GM23338 (cell line): ENCODE measurements at regions not wholly inside any gene's neighbourhood (a gene's known extent, or its start where the extent isn't known, plus 50 kb on each side); places are given as distances from the start of the nearest gene placed in this dataset.

ENCODE experiments used
- ATAC-seq: fragments of 200-7000 bp; cut with Tn5 transposase; 3 replicates; pipeline ENCODE4 v1.9.1; 2020
- DNase-seq: peaks from one replicate; pipeline ENCODE4 v3.0.0-alpha.2; 2015; ENCODE audit warnings: low spot score
- H2AFZ ChIP-seq: fragments of 200-600 bp; sonication (generic); 2 replicates; pipeline ENCODE4 v1.8.0; 2016; ENCODE audit warnings: antibody characterized with exemption, mild to moderate bottlenecking, moderate library complexity
- H3F3A ChIP-seq: fragments of 200-600 bp; sonication (generic); replicated peaks from 2 replicates; pipeline ENCODE4 v1.8.0; 2017; ENCODE audit warnings: antibody characterized with exemption, mixed run types, low read depth
- H3K27ac ChIP-seq: fragments of 200-600 bp; sonication (generic); 2 replicates; pipeline ENCODE4 v1.6.1; 2016; ENCODE audit warnings: low read depth
- H3K27me3 ChIP-seq: fragments of 200-600 bp; sonication (generic); 2 replicates; pipeline ENCODE4 v1.8.0; 2016; ENCODE audit warnings: mild to moderate bottlenecking, mixed run types, moderate library complexity; ENCODE audit not compliant: insufficient read depth
- H3K36me3 ChIP-seq: fragments of 200-600 bp; sonication (generic); 2 replicates; pipeline ENCODE4 v1.8.0; 2016; ENCODE audit warnings: mild to moderate bottlenecking; ENCODE audit not compliant: insufficient read depth
- H3K4me1 ChIP-seq: fragments of 200-600 bp; sonication (generic); 2 replicates; pipeline ENCODE4 v1.8.0; 2016; ENCODE audit warnings: mild to moderate bottlenecking, moderate library complexity; ENCODE audit not compliant: insufficient read depth
- H3K4me2 ChIP-seq: fragments of 200-600 bp; sonication (generic); 2 replicates; pipeline ENCODE4 v1.7.1; 2017; ENCODE audit warnings: mixed run types
- H3K4me3 ChIP-seq: fragments of 200-600 bp; sonication (generic); 2 replicates; pipeline ENCODE4 v1.6.1; 2016; ENCODE audit warnings: mixed run types
- H3K79me2 ChIP-seq: fragments of 200-600 bp; sonication (generic); replicated peaks from 2 replicates; pipeline ENCODE4 v1.8.0; 2017; ENCODE audit warnings: mild to moderate bottlenecking; ENCODE audit not compliant: insufficient read depth
- H3K9me2 ChIP-seq: fragments of 200-600 bp; sonication (generic); 2 replicates; pipeline ENCODE4 v1.8.0; 2017; ENCODE audit not compliant: insufficient read depth
- H4K20me1 ChIP-seq: fragments of 200-600 bp; sonication (generic); replicated peaks from 2 replicates; pipeline ENCODE4 v1.8.0; 2017; ENCODE audit warnings: mild to moderate bottlenecking; ENCODE audit not compliant: insufficient read depth
- H3K27ac Mint-ChIP-seq: 2 replicates; pipeline ENCODE4 v1.8.0; 2020; ENCODE audit warnings: inconsistent platforms, mild to moderate bottlenecking, moderate library complexity, mixed read lengths
- H3K27me3 Mint-ChIP-seq: 3 replicates; pipeline ENCODE4 v1.8.0; 2022; ENCODE audit warnings: low read depth, mild to moderate bottlenecking, moderate library complexity, mixed read lengths, inconsistent platforms; ENCODE audit not compliant: insufficient read depth, poor library complexity
- H3K36me3 Mint-ChIP-seq: 3 replicates; pipeline ENCODE4 v1.8.0; 2021; ENCODE audit warnings: low read depth, mild to moderate bottlenecking, inconsistent platforms, moderate library complexity, mixed read lengths
- H3K4me1 Mint-ChIP-seq: 3 replicates; pipeline ENCODE4 v1.8.0; 2020; ENCODE audit warnings: mild to moderate bottlenecking, inconsistent platforms, mixed read lengths
- H3K4me3 Mint-ChIP-seq: 3 replicates; pipeline ENCODE4 v1.8.0; 2021; ENCODE audit warnings: moderate library complexity, mild to moderate bottlenecking, inconsistent platforms, mixed read lengths
- H3K9me3 Mint-ChIP-seq: 3 replicates; pipeline ENCODE4 v1.8.0; 2020; ENCODE audit warnings: moderate library complexity, mild to moderate bottlenecking, inconsistent platforms, mixed read lengths
- CREB1 ChIP-seq: fragments of 250-450 bp; sonication (Bioruptor Pico); IDR thresholded peaks from 2 replicates; pipeline ENCODE4 v1.5.0; 2020; ENCODE audit warnings: low read depth, mild to moderate bottlenecking, moderate library complexity
- CTCF ChIP-seq, 2 experiments: fragments of 200-600 bp in 1 of 2; sonication (generic) in 1 of 2; conservative IDR thresholded peaks; 2 replicates each; pipeline versions ENCODE4 v1.5.1 to v1.6.1; 2016 to 2017; ENCODE audit warnings: antibody characterized with exemption in 2 of 2, low read depth in 2 of 2, mild to moderate bottlenecking in 2 of 2, moderate library complexity in 1 of 2
- ETS1 ChIP-seq: IDR thresholded peaks from 2 replicates; pipeline ENCODE4 v1.6.1; 2016; ENCODE audit warnings: antibody characterized with exemption
- EZH2 ChIP-seq: fragments of 200-600 bp; sonication (generic); IDR thresholded peaks from one replicate; pipeline ENCODE4 v1.8.0; 2017; ENCODE audit warnings: antibody characterized with exemption, mild to moderate bottlenecking, low read depth; ENCODE audit not compliant: unreplicated experiment
- EZH2phosphoT487 ChIP-seq: fragments of 200-600 bp; sonication (generic); IDR thresholded peaks from one replicate; pipeline ENCODE4 v1.8.1; 2018; ENCODE audit warnings: antibody characterized with exemption; ENCODE audit not compliant: unreplicated experiment
- JUNB ChIP-seq: IDR thresholded peaks from one replicate; pipeline ENCODE4 v1.6.1; 2016; ENCODE audit warnings: antibody characterized with exemption; ENCODE audit not compliant: unreplicated experiment
- NANOG ChIP-seq: IDR thresholded peaks from 2 replicates; pipeline ENCODE4 v1.6.1; 2016; ENCODE audit warnings: antibody characterized with exemption, borderline replicate concordance
- POLR2AphosphoS5 ChIP-seq: IDR thresholded peaks from 2 replicates; pipeline ENCODE4 v1.6.1; 2016; ENCODE audit warnings: antibody characterized with exemption, low read depth
- REST ChIP-seq: IDR thresholded peaks from one replicate; pipeline ENCODE4 v1.6.1; 2018; ENCODE audit warnings: antibody characterized with exemption; ENCODE audit not compliant: unreplicated experiment
- STAT1 ChIP-seq: IDR thresholded peaks from one replicate; pipeline ENCODE4 v1.6.1; 2016; ENCODE audit warnings: antibody characterized with exemption; ENCODE audit not compliant: unreplicated experiment
- ZNF114 ChIP-seq: fragments of 250-450 bp; sonication (Bioruptor Pico); IDR thresholded peaks from 2 replicates; pipeline ENCODE4 v1.5.0; 2020; ENCODE audit warnings: mild to moderate bottlenecking, moderate library complexity
- ZNF331 ChIP-seq: fragments of 250-450 bp; sonication (Bioruptor Pico); IDR thresholded peaks from 2 replicates; pipeline ENCODE4 v1.5.0; 2020; ENCODE audit warnings: low read depth, mild to moderate bottlenecking, moderate library complexity
- ZNF462 ChIP-seq: fragments of 250-450 bp; sonication (Bioruptor Pico); IDR thresholded peaks from 2 replicates; pipeline ENCODE4 v1.5.0; 2020; ENCODE audit warnings: mild to moderate bottlenecking, moderate library complexity

GRCh38 chr5:106392766-106393165 lies 1278.0 kb downstream of the EFNA5 start:
- no peak overlapping the region for H3K4me3 ChIP-seq
- Mint-ChIP-seq H3K4me1 (peaks cover 3% of the 10 kb centered on the region; the same call in 1 of the 3 replicates), H3K27ac (no peak overlapping the region), H3K36me3 (no peaks in the 10 kb centered on the region), H3K4me3 (no peak overlapping the region), H3K9me3 (no peaks in the 10 kb centered on the region), H3K27me3 (no peaks in the 10 kb centered on the region)
- no peaks in the 10 kb centered on the region for H3K36me3 ChIP-seq
- H3F3A ChIP-seq: no peaks in the 10 kb centered on the region
- no peaks in the 10 kb centered on the region for H3K9me2 ChIP-seq
- H2AFZ ChIP-seq: no peak overlapping the region; the same call in 1 of the 2 replicates
- H4K20me1 ChIP-seq: no peaks in the 10 kb centered on the region
- H3K27ac ChIP-seq: no peak overlapping the region
- DNase-seq (no peak), ATAC-seq (no peak)
- TF ChIP-seq ZNF331 (no peak), ETS1 (no peak), ZNF114 (CRISPR knock-in tag) (no peak), STAT1 (no peak), POLR2AphosphoS5 (no peak), CREB1 (CRISPR knock-in tag) (no peak), JUNB (no peak), CTCF (conservative IDR thresholded peaks at IDR 0.05; ENCODE audit: low read depth in 2 of 2) (no peak), NANOG (no peak), EZH2phosphoT487 (no peak), REST (no peak), ZNF462 (no peak), EZH2 (no peak)
- H3K4me2 ChIP-seq: no peak overlapping the region
- H3K79me2 ChIP-seq: no peaks in the 10 kb centered on the region
- no peaks in the 10 kb centered on the region for H3K27me3 ChIP-seq
- no peaks in the 10 kb centered on the region for H3K4me1 ChIP-seq
